B cell (primary cell): ENCODE measurements at regions not wholly inside any gene's neighbourhood (a gene's known extent, or its start where the extent isn't known, plus 50 kb on each side); places are given as distances from the start of the nearest gene placed in this dataset.

Source experiments
- ATAC-seq: fragments of 200-7000 bp; cut with Tn5 transposase; one replicate; pipeline ENCODE4 v1.10.0; 2021; ENCODE audit warnings: low read depth, mild to moderate bottlenecking, moderate number of reproducible peaks, moderate library complexity
- CTCF ChIA-PET: fragments of 350-600 bp; sonication (Branson Sonifier 250); formaldehyde crosslinking; loops from one replicate; lab custom pipeline; 2021; ENCODE audit warnings: antibody characterized with exemption, inconsistent platforms; lab: Charles Lee
- POLR2A ChIA-PET: fragments of 350-600 bp; sonication (Branson Sonifier 250); formaldehyde crosslinking; loops from one replicate; lab custom pipeline; 2021; ENCODE audit warnings: antibody characterized with exemption; lab: Charles Lee
- DNase-seq: peaks from one replicate; pipeline ENCODE4 v3.0.0; 2013
- H2AFZ ChIP-seq: 2 replicates; pipeline ENCODE4 v1.6.1; 2012; ENCODE audit warnings: mild to moderate bottlenecking, low read depth, low read length; ENCODE audit not compliant: insufficient read depth, poor library complexity, severe bottlenecking
- H3K27ac ChIP-seq, 2 donors: 1 replicate in 1 of 2; 2 replicates in 1 of 2; pipeline ENCODE4 v1.5.1; 2012 to 2013; ENCODE audit warnings: low read length in 2 of 2, mild to moderate bottlenecking in 2 of 2, moderate library complexity in 1 of 2
- H3K27me3 ChIP-seq, 4 experiments: fragments of 200-600 bp in 1 of 4; sonication (generic) in 1 of 4; replicated peaks in 1 of 4; 1 replicate in 2 of 4; 2 replicates in 2 of 4; pipeline versions ENCODE4 v1.6.1 to v1.7.0; 2013 to 2016; ENCODE audit warnings: low read length in 3 of 4, mild to moderate bottlenecking in 2 of 4, mixed read lengths in 1 of 4, moderate library complexity in 1 of 4; ENCODE audit not compliant: insufficient read depth in 4 of 4, control insufficient read depth in 3 of 4; ENCODE audit errors: control extremely low read depth in 1 of 4
- H3K36me3 ChIP-seq, 2 experiments: replicated peaks in 1 of 2; 1 replicate in 1 of 2; 2 replicates in 1 of 2; pipeline versions ENCODE4 v1.6.1 to v1.7.1; 2013; ENCODE audit warnings: low read length in 1 of 2; ENCODE audit not compliant: insufficient read depth in 2 of 2, control insufficient read depth in 1 of 2; ENCODE audit errors: control extremely low read depth in 1 of 2, extremely low read depth in 1 of 2
- H3K4me1 ChIP-seq, 2 donors: fragments of 200-600 bp in 1 of 2; sonication (generic) in 1 of 2; 1 replicate in 1 of 2; 2 replicates in 1 of 2; pipeline versions ENCODE4 v1.5.1 to v1.6.1; 2013 to 2017; ENCODE audit warnings: low read length in 2 of 2; ENCODE audit not compliant: control insufficient read depth in 2 of 2, insufficient read depth in 2 of 2
- H3K4me2 ChIP-seq: replicated peaks from 2 replicates; pipeline ENCODE3; 2012; ENCODE audit warnings: mild to moderate bottlenecking, low read depth, low read length; ENCODE audit not compliant: poor library complexity, severe bottlenecking
- H3K4me3 ChIP-seq, 5 experiments: fragments of 200-600 bp in 1 of 5; sonication (generic) in 1 of 5; 1 replicate in 3 of 5; 2 replicates in 2 of 5; pipeline versions ENCODE4 v1.5.1 to v1.7.0; 2011 to 2016; ENCODE audit warnings: low read length in 4 of 5, mild to moderate bottlenecking in 4 of 5, low read depth in 2 of 5, control low read depth in 1 of 5, moderate library complexity in 1 of 5; ENCODE audit not compliant: insufficient read depth in 1 of 5; ENCODE audit errors: control extremely low read depth in 1 of 5, extremely low read depth in 1 of 5
- H3K79me2 ChIP-seq: fragments of 200-600 bp; sonication (generic); one replicate; pipeline ENCODE4 v1.6.0; 2016; ENCODE audit warnings: low read length; ENCODE audit not compliant: control insufficient read depth, insufficient read depth
- H3K9ac ChIP-seq: fragments of 200-600 bp; sonication (generic); 2 replicates; pipeline ENCODE4 v1.6.1; 2017; ENCODE audit warnings: mild to moderate bottlenecking, low read length, moderate library complexity
- H3K9me3 ChIP-seq, 3 donors: one replicate each; pipeline versions ENCODE4 v1.6.1 to v1.7.1; 2013; ENCODE audit warnings: low read length in 2 of 3; ENCODE audit not compliant: control insufficient read depth in 2 of 3, insufficient read depth in 1 of 3; ENCODE audit errors: control extremely low read depth in 1 of 3
- H4K20me1 ChIP-seq: 2 replicates; pipeline ENCODE4 v1.6.0; 2012; ENCODE audit warnings: mild to moderate bottlenecking, low read length; ENCODE audit not compliant: insufficient read depth, control insufficient read depth, poor library complexity, severe bottlenecking
- H3K27ac Mint-ChIP-seq: one replicate; pipeline ENCODE4 v1.8.0; 2021; ENCODE audit warnings: mixed read lengths
- H3K27me3 Mint-ChIP-seq: one replicate; pipeline ENCODE4 v1.8.0; 2021; ENCODE audit warnings: mixed read lengths
- H3K4me1 Mint-ChIP-seq: one replicate; pipeline ENCODE4 v1.8.0; 2021; ENCODE audit warnings: mixed read lengths
- H3K4me3 Mint-ChIP-seq: one replicate; pipeline ENCODE4 v1.8.0; 2021; ENCODE audit warnings: mixed read lengths
- H3K9me3 Mint-ChIP-seq: one replicate; pipeline ENCODE4 v1.8.0; 2022; ENCODE audit warnings: mixed read lengths; ENCODE audit not compliant: insufficient read depth
- CTCF ChIP-seq: fragments of 200-600 bp; IDR thresholded peaks from one replicate; pipeline ENCODE4 v1.8.0; 2022; ENCODE audit warnings: antibody characterized with exemption, mild to moderate bottlenecking
- EZH2 ChIP-seq: IDR thresholded peaks from 2 replicates; pipeline ENCODE4 v1.6.1; 2012; ENCODE audit warnings: borderline replicate concordance, low read depth, mild to moderate bottlenecking, moderate library complexity, low read length; ENCODE audit not compliant: insufficient read depth, poor library complexity, severe bottlenecking
- WGBS: methylation state at CpG from one replicate; pipeline ENCODE4 v1.1.5; 2013; ENCODE audit warnings: missing lambda C conversion rate; ENCODE audit not compliant: insufficient coverage; 5-methylcytosine and 5-hydroxymethylcytosine counted together
- intact Hi-C: fragments of 100-400 bp; cut with micrococcal nuclease; formaldehyde crosslinking; loops from one replicate; pipeline ENCODE4 v1.10.0; 2022

- no peak overlapping the region for H3K27ac ChIP-seq
- H3K9me3 ChIP-seq: peaks cover 0 to 7% (median 5%) of the 10 kb centered on the region in 3 donors
- H3K4me3 ChIP-seq: no peak overlapping the region
- H3K79me2 ChIP-seq: no peaks in the 10 kb centered on the region
- H3K36me3 ChIP-seq: no peaks in the 10 kb centered on the region
- no peak overlapping the region for H3K4me3 Mint-ChIP-seq
- no peaks in the 10 kb centered on the region for H3K4me1 Mint-ChIP-seq
- H3K4me1 ChIP-seq: no peaks in the 10 kb centered on the region
- ChIA-PET POLR2A (no interaction called here), CTCF (no interaction called here)
- no peak for DNase-seq
- TF ChIP-seq CTCF: no peak
- TF ChIP-seq EZH2: no peak
- H3K27ac Mint-ChIP-seq: no peak overlapping the region
- no peak overlapping the region for H3K4me2 ChIP-seq
- intact Hi-C loops: no loop called here
- H4K20me1 ChIP-seq: no peaks in the 10 kb centered on the region
- no peak for ATAC-seq
- no peaks in the 10 kb centered on the region for H3K27me3 Mint-ChIP-seq
- WGBS: 98% methylated on average over 13 of the region's 19 CpGs
- peaks cover 4% of the 10 kb centered on the region for H3K9me3 Mint-ChIP-seq
- no peaks in the 10 kb centered on the region for H3K27me3 ChIP-seq
- H2AFZ ChIP-seq: no peak overlapping the region
- no peak overlapping the region for H3K9ac ChIP-seq
These were observed 348.4 kb upstream of the NPSR1 start for GRCh38 chr7:34309584-34309983.

GRCh38 chr7:34311591-34311990, 346.4 kb upstream of the NPSR1 start:
- POLR2A ChIA-PET: no interaction called here
- no peak overlapping the region for H3K9ac ChIP-seq
- 0% methylated on average over 1 of the region's 3 CpGs for whole genome bisulfite sequencing
- peaks cover 6% of the 10 kb centered on the region for H3K9me3 Mint-ChIP-seq
- H3K4me3 ChIP-seq: no peak overlapping the region
- H3K4me1 ChIP-seq: no peaks in the 10 kb centered on the region
- TF ChIP-seq CTCF: no peak
- no peak for TF ChIP-seq EZH2
- ATAC-seq: no peak
- DNase-seq: no peak
- peaks cover 0 to 7% (median 5%) of the 10 kb centered on the region in 3 donors for H3K9me3 ChIP-seq
- CTCF ChIA-PET: no interaction called here
- H3K4me2 ChIP-seq: no peak overlapping the region
- H3K27me3 ChIP-seq: no peaks in the 10 kb centered on the region
- intact Hi-C loops: no loop called here
- H3K27ac ChIP-seq: no peak overlapping the region
- H2AFZ ChIP-seq: no peak overlapping the region
- H3K79me2 ChIP-seq: no peaks in the 10 kb centered on the region
- H3K4me3 Mint-ChIP-seq: no peak overlapping the region
- no peaks in the 10 kb centered on the region for H4K20me1 ChIP-seq
- H3K27ac Mint-ChIP-seq: no peak overlapping the region
- no peaks in the 10 kb centered on the region for H3K27me3 Mint-ChIP-seq
- no peaks in the 10 kb centered on the region for H3K4me1 Mint-ChIP-seq
- H3K36me3 ChIP-seq: no peaks in the 10 kb centered on the region
